ENCODE measurements at regions not wholly inside any gene's neighbourhood (a gene's known extent, or its start where the extent isn't known, plus 50 kb on each side); places are given as distances from the start of the nearest gene placed in this dataset.
"Not testable (repeated sequence)": the region's sequence is repeated elsewhere in the genome, so short reads cannot be mapped to it uniquely, and the experiment has no call there.

GRCh38 chr11:39363571-39363970 lies 2095.9 kb downstream of the LRRC4C start:
- no peaks in the 10 kb centered on the region for H3K9me3 Mint-ChIP-seq
- no peaks in the 10 kb centered on the region for H3K27me3 Mint-ChIP-seq
- peaks cover 18% of the 10 kb centered on the region for H3K4me1 Mint-ChIP-seq (ENCODE audit: low read depth)
- no peak overlapping the region for H3K4me3 Mint-ChIP-seq
- no peaks in the 10 kb centered on the region for H3K36me3 Mint-ChIP-seq (ENCODE audit: low read depth)
- H3K27ac Mint-ChIP-seq, result no peak overlapping the region

- no peaks in the 10 kb centered on the region for H3K27me3 Mint-ChIP-seq
- H3K4me1 Mint-ChIP-seq (ENCODE audit: low read depth), result peaks cover 2% of the 10 kb centered on the region
- H3K9me3 Mint-ChIP-seq, result no peaks in the 10 kb centered on the region
- H3K4me3 Mint-ChIP-seq, result no peak overlapping the region
- no peaks in the 10 kb centered on the region for H3K36me3 Mint-ChIP-seq (ENCODE audit: low read depth)
- H3K27ac Mint-ChIP-seq, result no peak overlapping the region
Observed at GRCh38 chr11:39361557-39361956, 2097.9 kb downstream of the LRRC4C start.

GRCh38 chr11:39345834-39346442 lies 2113.5 kb downstream of the LRRC4C start:
- H3K9me3 Mint-ChIP-seq, result no peaks in the 10 kb centered on the region
- no peaks in the 10 kb centered on the region for H3K36me3 Mint-ChIP-seq (ENCODE audit: low read depth)
- H3K4me1 Mint-ChIP-seq (ENCODE audit: low read depth), result no peaks in the 10 kb centered on the region
- H3K4me3 Mint-ChIP-seq, result no peak overlapping the region
- no peaks in the 10 kb centered on the region for H3K27me3 Mint-ChIP-seq
- no peak overlapping the region for H3K27ac Mint-ChIP-seq

- no peaks in the 10 kb centered on the region for H3K27me3 Mint-ChIP-seq
- H3K9me3 Mint-ChIP-seq, result peaks cover 10% of the 10 kb centered on the region
- no peaks in the 10 kb centered on the region for H3K36me3 Mint-ChIP-seq (ENCODE audit: low read depth)
- H3K27ac Mint-ChIP-seq, result no peak overlapping the region
- no peaks in the 10 kb centered on the region for H3K4me1 Mint-ChIP-seq (ENCODE audit: low read depth)
- no peak overlapping the region for H3K4me3 Mint-ChIP-seq
Observed at GRCh38 chr11:39341461-39341860, 2118.0 kb downstream of the LRRC4C start.

GRCh38 chr11:39333006-39333405 lies 2126.4 kb downstream of the LRRC4C start:
- H3K36me3 Mint-ChIP-seq (ENCODE audit: low read depth); H3K4me3 Mint-ChIP-seq; H3K27ac Mint-ChIP-seq; H3K4me1 Mint-ChIP-seq (ENCODE audit: low read depth); H3K9me3 Mint-ChIP-seq; H3K27me3 Mint-ChIP-seq: not testable (repeated sequence)

GRCh38 chr11:39327302-39327701 lies 2132.2 kb downstream of the LRRC4C start:
- H3K27ac Mint-ChIP-seq, result no peak overlapping the region
- no peaks in the 10 kb centered on the region for H3K36me3 Mint-ChIP-seq (ENCODE audit: low read depth)
- no peaks in the 10 kb centered on the region for H3K4me1 Mint-ChIP-seq (ENCODE audit: low read depth)
- no peak overlapping the region for H3K4me3 Mint-ChIP-seq
- H3K27me3 Mint-ChIP-seq, result no peaks in the 10 kb centered on the region
- peaks cover 6% of the 10 kb centered on the region for H3K9me3 Mint-ChIP-seq

GRCh38 chr11:39311888-39312287 lies 2147.6 kb downstream of the LRRC4C start:
- H3K4me3 Mint-ChIP-seq; H3K27me3 Mint-ChIP-seq; H3K9me3 Mint-ChIP-seq; H3K36me3 Mint-ChIP-seq (ENCODE audit: low read depth); H3K4me1 Mint-ChIP-seq (ENCODE audit: low read depth); H3K27ac Mint-ChIP-seq: not testable (repeated sequence)

- no peaks in the 10 kb centered on the region for H3K36me3 Mint-ChIP-seq (ENCODE audit: low read depth)
- no peak overlapping the region for H3K4me3 Mint-ChIP-seq
- no peak overlapping the region for H3K27ac Mint-ChIP-seq
- no peaks in the 10 kb centered on the region for H3K4me1 Mint-ChIP-seq (ENCODE audit: low read depth)
- H3K27me3 Mint-ChIP-seq, result no peaks in the 10 kb centered on the region
- H3K9me3 Mint-ChIP-seq, result peaks cover 1% of the 10 kb centered on the region
Observed at GRCh38 chr11:39304586-39304985, 2154.9 kb downstream of the LRRC4C start.

GRCh38 chr11:39294648-39295047 lies 2164.8 kb downstream of the LRRC4C start:
- Mint-ChIP-seq H3K36me3 (ENCODE audit: low read depth) (no peaks in the 10 kb centered on the region), H3K9me3 (peaks cover 16% of the 10 kb centered on the region), H3K27me3 (no peaks in the 10 kb centered on the region)

GRCh38 chr11:39288011-39288410 lies 2171.4 kb downstream of the LRRC4C start:
- Mint-ChIP-seq H3K4me1 (ENCODE audit: low read depth) (no peaks in the 10 kb centered on the region), H3K36me3 (ENCODE audit: low read depth) (no peaks in the 10 kb centered on the region), H3K4me3 (no peak overlapping the region), H3K9me3 (peaks cover 23% of the 10 kb centered on the region), H3K27me3 (no peaks in the 10 kb centered on the region), H3K27ac (no peak overlapping the region)

More at GRCh38 chr11:39294648-39295047, 2164.8 kb downstream of the LRRC4C start:
- Mint-ChIP-seq H3K4me1 (ENCODE audit: low read depth) (no peaks in the 10 kb centered on the region), H3K27ac (no peak overlapping the region), H3K4me3 (no peak overlapping the region)

- H3K4me1 Mint-ChIP-seq (ENCODE audit: low read depth), result no peaks in the 10 kb centered on the region
- no peaks in the 10 kb centered on the region for H3K36me3 Mint-ChIP-seq (ENCODE audit: low read depth)
- H3K9me3 Mint-ChIP-seq, result peaks cover 8% of the 10 kb centered on the region
- H3K27ac Mint-ChIP-seq, result no peak overlapping the region
- no peaks in the 10 kb centered on the region for H3K27me3 Mint-ChIP-seq
- no peak overlapping the region for H3K4me3 Mint-ChIP-seq
Observed at GRCh38 chr11:39268176-39268690, 2191.2 kb downstream of the LRRC4C start.

- Mint-ChIP-seq H3K9me3 (peaks cover 22% of the 10 kb centered on the region), H3K36me3 (ENCODE audit: low read depth) (no peaks in the 10 kb centered on the region), H3K27me3 (no peaks in the 10 kb centered on the region), H3K4me3 (no peak overlapping the region), H3K27ac (no peak overlapping the region), H3K4me1 (ENCODE audit: low read depth) (no peaks in the 10 kb centered on the region)
Observed at GRCh38 chr11:39255648-39256047, 2203.8 kb downstream of the LRRC4C start.

- H3K27me3 Mint-ChIP-seq, result no peaks in the 10 kb centered on the region
- H3K9me3 Mint-ChIP-seq, result peaks cover 12% of the 10 kb centered on the region
- H3K4me3 Mint-ChIP-seq, result no peak overlapping the region
- H3K27ac Mint-ChIP-seq, result no peak overlapping the region
- no peaks in the 10 kb centered on the region for H3K36me3 Mint-ChIP-seq (ENCODE audit: low read depth)
- H3K4me1 Mint-ChIP-seq (ENCODE audit: low read depth), result no peaks in the 10 kb centered on the region
Observed at GRCh38 chr11:39249566-39250365, 2209.7 kb downstream of the LRRC4C start.

GRCh38 chr11:39247570-39248137 lies 2211.8 kb downstream of the LRRC4C start:
- Mint-ChIP-seq H3K27ac (no peak overlapping the region), H3K27me3 (no peaks in the 10 kb centered on the region), H3K4me3 (no peak overlapping the region), H3K9me3 (peaks cover 8% of the 10 kb centered on the region), H3K4me1 (ENCODE audit: low read depth) (no peaks in the 10 kb centered on the region), H3K36me3 (ENCODE audit: low read depth) (no peaks in the 10 kb centered on the region)

GRCh38 chr11:39239553-39239952 lies 2219.9 kb downstream of the LRRC4C start:
- Mint-ChIP-seq H3K27ac (no peak overlapping the region), H3K4me1 (ENCODE audit: low read depth) (no peaks in the 10 kb centered on the region)

More at GRCh38 chr11:39239553-39239952, 2219.9 kb downstream of the LRRC4C start:
- no peak overlapping the region for H3K4me3 Mint-ChIP-seq
- H3K27me3 Mint-ChIP-seq, result no peaks in the 10 kb centered on the region
- peaks cover 9% of the 10 kb centered on the region for H3K9me3 Mint-ChIP-seq
- no peaks in the 10 kb centered on the region for H3K36me3 Mint-ChIP-seq (ENCODE audit: low read depth)
